Mesenchymal stem cell (in vitro differentiated cells and primary cell): ENCODE measurements at regions not wholly inside any gene's neighbourhood (a gene's known extent, or its start where the extent isn't known, plus 50 kb on each side); places are given as distances from the start of the nearest gene placed in this dataset.

Source experiments
- DNase-seq: peaks from one replicate; pipeline ENCODE4 v3.0.0-alpha.2; 2013
- H2AFZ ChIP-seq: one replicate; pipeline ENCODE4 v1.6.1; 2013; ENCODE audit warnings: low read depth, mild to moderate bottlenecking, control low read depth, inconsistent platforms, low read length, moderate library complexity
- H2AK5ac ChIP-seq: 2 replicates; pipeline ENCODE4 v1.6.1; 2013; ENCODE audit warnings: low read length, moderate library complexity, mild to moderate bottlenecking, inconsistent platforms; ENCODE audit not compliant: severe bottlenecking
- H2BK120ac ChIP-seq: one replicate; pipeline ENCODE4 v1.6.1; 2013; ENCODE audit warnings: low read depth, mild to moderate bottlenecking, inconsistent platforms, low read length, moderate library complexity
- H2BK12ac ChIP-seq, 2 experiments: one replicate each; pipeline ENCODE4 v1.6.1; 2013; ENCODE audit warnings: inconsistent platforms in 2 of 2, low read length in 2 of 2, mild to moderate bottlenecking in 2 of 2, moderate library complexity in 2 of 2, control low read depth in 1 of 2
- H2BK15ac ChIP-seq: one replicate; pipeline ENCODE4 v1.6.1; 2013; ENCODE audit warnings: mild to moderate bottlenecking, low read depth, inconsistent platforms; ENCODE audit not compliant: poor library complexity, severe bottlenecking
- H2BK5ac ChIP-seq: 2 replicates; pipeline ENCODE4 v1.6.1; 2013; ENCODE audit warnings: low read depth, mild to moderate bottlenecking, low read length, control low read depth, inconsistent platforms; ENCODE audit not compliant: poor library complexity, severe bottlenecking
- H3K14ac ChIP-seq, 2 experiments: one replicate each; pipeline ENCODE4 v1.6.1; 2013; ENCODE audit warnings: inconsistent platforms in 2 of 2, low read length in 2 of 2, control low read depth in 1 of 2, mild to moderate bottlenecking in 1 of 2, moderate library complexity in 1 of 2
- H3K18ac ChIP-seq, 2 experiments: one replicate each; pipeline ENCODE4 v1.6.1; 2013; ENCODE audit warnings: inconsistent platforms in 2 of 2, low read length in 2 of 2, control low read depth in 1 of 2, low read depth in 1 of 2, mild to moderate bottlenecking in 1 of 2
- H3K23ac ChIP-seq, 2 experiments: one replicate each; pipeline ENCODE4 v1.6.1; 2013; ENCODE audit warnings: inconsistent platforms in 2 of 2, low read length in 2 of 2, mild to moderate bottlenecking in 2 of 2, moderate library complexity in 2 of 2, control low read depth in 1 of 2
- H3K27ac ChIP-seq: 2 replicates; pipeline ENCODE4 v1.5.1; 2013; ENCODE audit warnings: mild to moderate bottlenecking, moderate library complexity, low read length, control low read depth, inconsistent platforms; ENCODE audit not compliant: poor library complexity, severe bottlenecking
- H3K27me3 ChIP-seq, 2 experiments: 2 replicates each; pipeline versions ENCODE4 v1.6.1 to v1.7.0; 2013; ENCODE audit warnings: low read length in 2 of 2, mild to moderate bottlenecking in 2 of 2, moderate library complexity in 2 of 2, control low read depth in 1 of 2, inconsistent platforms in 1 of 2; ENCODE audit not compliant: control insufficient read depth in 1 of 2, insufficient read depth in 1 of 2
- H3K36me3 ChIP-seq, 2 experiments: 2 replicates each; pipeline versions ENCODE4 v1.6.1 to v1.7.0; 2013; ENCODE audit warnings: low read length in 2 of 2, control low read depth in 1 of 2, inconsistent platforms in 1 of 2, low read depth in 1 of 2, mild to moderate bottlenecking in 1 of 2; ENCODE audit not compliant: insufficient read depth in 2 of 2, control insufficient read depth in 1 of 2
- H3K4ac ChIP-seq, 2 experiments: one replicate each; pipeline ENCODE4 v1.6.1; 2013; ENCODE audit warnings: inconsistent platforms in 2 of 2, low read length in 2 of 2, mild to moderate bottlenecking in 2 of 2, moderate library complexity in 2 of 2, control low read depth in 1 of 2, low read depth in 1 of 2
- H3K4me1 ChIP-seq: 2 replicates; pipeline ENCODE4 v1.6.1; 2013; ENCODE audit warnings: low read depth, low read length, control low read depth; ENCODE audit not compliant: control insufficient read depth, insufficient read depth
- H3K4me2 ChIP-seq: 2 replicates; pipeline ENCODE4 v1.6.1; 2013; ENCODE audit warnings: low read length, mild to moderate bottlenecking, inconsistent platforms; ENCODE audit not compliant: poor library complexity, severe bottlenecking
- H3K4me3 ChIP-seq, 2 experiments: 2 replicates each; pipeline versions ENCODE4 v1.5.1 to v1.7.0; 2013; ENCODE audit warnings: low read length in 2 of 2, mild to moderate bottlenecking in 2 of 2, control low read depth in 1 of 2, low read depth in 1 of 2; ENCODE audit not compliant: insufficient read depth in 1 of 2
- H3K79me1 ChIP-seq: replicated peaks from 2 replicates; pipeline ENCODE4 v1.6.1; 2013; ENCODE audit warnings: mild to moderate bottlenecking, control low read depth, low read length, inconsistent platforms; ENCODE audit not compliant: poor library complexity, severe bottlenecking
- H3K9ac ChIP-seq: 2 replicates; pipeline ENCODE4 v1.7.0; 2013; ENCODE audit warnings: mild to moderate bottlenecking, low read length, moderate library complexity
- H3K9me3 ChIP-seq: 2 replicates; pipeline ENCODE4 v1.7.0; 2013; ENCODE audit warnings: mild to moderate bottlenecking, low read length; ENCODE audit not compliant: control insufficient read depth
- H4K8ac ChIP-seq: one replicate; pipeline ENCODE4 v1.6.1; 2013; ENCODE audit warnings: inconsistent platforms, mild to moderate bottlenecking, low read length, moderate library complexity
- H4K91ac ChIP-seq: one replicate; pipeline ENCODE4 v1.6.1; 2013; ENCODE audit warnings: mild to moderate bottlenecking, low read length, inconsistent platforms
- WGBS: methylation state at CpG from one replicate; pipeline ENCODE4 v1.1.7; 2013; ENCODE audit warnings: mixed read lengths; 5-methylcytosine and 5-hydroxymethylcytosine counted together

DNA sequence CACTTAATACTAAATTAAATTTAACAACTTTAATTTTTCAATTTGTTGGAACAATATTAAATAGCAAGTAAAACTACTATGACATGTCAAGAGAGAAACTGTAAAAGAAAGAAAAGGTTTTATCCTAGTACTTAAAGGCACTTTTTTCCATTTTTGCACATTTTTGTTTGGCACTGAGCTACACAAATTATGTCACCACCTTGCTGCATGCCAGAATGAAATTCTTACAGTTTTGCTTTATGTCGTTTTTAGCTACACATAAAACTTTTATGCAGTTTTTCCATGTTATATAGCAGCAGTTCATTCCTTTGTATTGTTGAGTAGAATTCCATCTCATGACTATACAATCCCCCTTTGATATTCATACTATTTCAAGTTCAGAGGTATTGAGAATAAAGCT is 99.1 kb upstream of the RXFP1 start:
- Histone ChIP-seq H3K36me3 (no peaks in the 10 kb centered on the region), H2AFZ (no peak overlapping the region), H2BK15ac (no peak overlapping the region), H3K27ac (no peak overlapping the region), H3K79me1 (no peaks in the 10 kb centered on the region), H3K27me3 (no peaks in the 10 kb centered on the region), H3K9me3 (no peaks in the 10 kb centered on the region), H3K18ac (no peak overlapping the region), H3K4me1 (no peaks in the 10 kb centered on the region), H4K91ac (no peak overlapping the region), H3K4ac (no peak overlapping the region), H4K8ac (no peak overlapping the region), H3K14ac (no peak overlapping the region), H2AK5ac (no peak overlapping the region), H3K4me2 (no peak overlapping the region), H2BK12ac (no peak overlapping the region), H2BK120ac (no peak overlapping the region), H2BK5ac (no peak overlapping the region), H3K9ac (no peak overlapping the region), H3K23ac (no peak overlapping the region), H3K4me3 (no peak overlapping the region)
- WGBS: no CpG with 5 or more reads among the region's 1 CpG
- DNase-seq: no peak

DNA sequence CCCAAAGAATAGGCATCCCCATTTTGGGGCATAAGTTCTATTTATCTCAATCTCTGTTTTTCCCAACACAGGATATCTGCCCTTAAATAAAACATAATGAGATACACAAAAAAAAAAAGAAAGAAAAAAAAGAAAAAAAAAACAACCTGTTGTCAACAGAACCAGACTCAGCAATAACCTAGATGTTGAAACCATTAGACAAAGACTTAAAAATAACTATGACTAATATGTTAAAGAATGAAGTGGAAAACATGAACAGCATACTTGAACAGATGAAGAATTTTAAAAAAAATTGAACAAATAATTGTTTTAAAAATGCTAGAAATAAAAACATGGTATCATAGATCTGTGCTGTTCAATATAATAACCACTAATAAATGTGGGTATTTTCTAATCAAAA is 93.4 kb upstream of the RXFP1 start:
- H3K9ac ChIP-seq: peak overlapping the region; percentile 0
- H3K23ac ChIP-seq: no peak overlapping the region
- H3K79me1 ChIP-seq: no peaks in the 10 kb centered on the region
- H2BK15ac ChIP-seq: no peak overlapping the region
- H2AFZ ChIP-seq: no peak overlapping the region
- H2BK12ac ChIP-seq: no peak overlapping the region
- no peak overlapping the region for H2BK120ac ChIP-seq
- no peak overlapping the region for H3K14ac ChIP-seq
- H2BK5ac ChIP-seq: no peak overlapping the region
- H4K8ac ChIP-seq: no peak overlapping the region
- no peak overlapping the region for H3K27ac ChIP-seq
- no peak overlapping the region for H2AK5ac ChIP-seq
- no peak overlapping the region for H3K18ac ChIP-seq
- H3K4me2 ChIP-seq: no peak overlapping the region
- H3K36me3 ChIP-seq: no peaks in the 10 kb centered on the region
- H3K4me3 ChIP-seq: no peak overlapping the region
- H3K4ac ChIP-seq: no peak overlapping the region
- DNase-seq: no peak
- no peak overlapping the region for H4K91ac ChIP-seq
- no peaks in the 10 kb centered on the region for H3K4me1 ChIP-seq
- peaks cover 5% of the 10 kb centered on the region for H3K9me3 ChIP-seq
- H3K27me3 ChIP-seq: no peaks in the 10 kb centered on the region

DNA sequence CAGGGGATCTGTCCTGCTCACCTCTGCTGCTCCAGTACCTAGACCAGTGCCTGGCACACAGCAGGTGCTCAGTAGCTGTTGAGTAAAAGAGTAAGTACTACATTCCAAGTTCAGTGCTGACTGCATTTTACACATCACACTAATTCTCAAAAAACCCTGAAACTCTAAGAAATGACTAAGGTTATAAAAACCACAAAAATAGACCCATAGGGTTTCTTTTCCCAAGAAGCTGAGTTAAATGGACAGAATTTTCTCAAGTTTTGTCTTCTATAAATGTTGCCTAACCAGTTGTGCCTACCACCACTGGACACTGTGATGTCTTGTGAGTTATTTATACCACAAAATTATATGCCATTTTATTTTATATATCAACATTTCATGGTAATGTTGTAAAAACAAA is 78.9 kb upstream of the RXFP1 start:
- H2AK5ac ChIP-seq: no peak overlapping the region
- no peak overlapping the region for H4K91ac ChIP-seq
- peaks cover 3% of the 10 kb centered on the region for H3K9me3 ChIP-seq

DNA sequence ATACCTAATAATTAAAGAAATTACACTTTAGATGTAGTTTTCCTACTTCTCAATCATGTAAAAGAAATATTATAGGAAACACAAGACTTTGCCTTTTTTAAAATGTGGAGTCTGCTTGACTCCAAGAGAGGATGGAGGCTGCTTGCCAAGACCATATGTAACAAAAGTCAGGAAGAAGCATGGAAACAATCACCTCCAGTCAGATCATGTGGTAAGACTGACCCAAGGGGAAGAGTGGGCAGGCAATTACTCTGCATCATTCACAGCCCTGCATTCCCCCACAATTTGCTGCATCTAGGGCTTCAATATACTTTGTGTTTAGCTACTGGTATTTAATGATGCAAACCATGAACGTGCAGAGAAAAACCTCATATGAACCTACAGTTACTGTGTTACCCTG is 78.0 kb upstream of the RXFP1 start:
- Histone ChIP-seq H3K14ac (no peak overlapping the region), H3K18ac (no peak overlapping the region), H3K23ac (no peak overlapping the region), H2BK15ac (no peak overlapping the region), H4K91ac (no peak overlapping the region), H2BK12ac (no peak overlapping the region), H3K36me3 (no peaks in the 10 kb centered on the region), H3K4me2 (no peak overlapping the region), H3K9me3 (peaks cover 2% of the 10 kb centered on the region), H2BK120ac (no peak overlapping the region), H3K27ac (no peak overlapping the region), H2AK5ac (no peak overlapping the region), H3K9ac (no peak overlapping the region), H3K4me3 (no peak overlapping the region), H3K27me3 (no peaks in the 10 kb centered on the region), H3K4ac (no peak overlapping the region), H4K8ac (no peak overlapping the region), H2BK5ac (no peak overlapping the region), H2AFZ (no peak overlapping the region), H3K4me1 (no peaks in the 10 kb centered on the region), H3K79me1 (no peaks in the 10 kb centered on the region)
- 20% methylated on average over 1 of the region's 1 CpG for WGBS
- DNase-seq: no peak

More for the DNA sequence above, 78.9 kb upstream of the RXFP1 start:
- H2BK5ac ChIP-seq: no peak overlapping the region
- H2AFZ ChIP-seq: no peak overlapping the region
- no peak overlapping the region for H3K14ac ChIP-seq
- H3K27ac ChIP-seq: no peak overlapping the region
- no peaks in the 10 kb centered on the region for H3K79me1 ChIP-seq
- H3K27me3 ChIP-seq: no peaks in the 10 kb centered on the region
- no peak overlapping the region for H3K4me2 ChIP-seq
- H3K4ac ChIP-seq: no peak overlapping the region
- H2BK12ac ChIP-seq: no peak overlapping the region
- H3K36me3 ChIP-seq: no peaks in the 10 kb centered on the region
- H3K23ac ChIP-seq: no peak overlapping the region
- DNase-seq: no peak
- H4K8ac ChIP-seq: no peak overlapping the region
- peak overlapping the region; percentile 9 for H3K9ac ChIP-seq
- no peaks in the 10 kb centered on the region for H3K4me1 ChIP-seq
- no peak overlapping the region for H2BK120ac ChIP-seq
- no peak overlapping the region for H2BK15ac ChIP-seq
- no peak overlapping the region for H3K4me3 ChIP-seq
- H3K18ac ChIP-seq: no peak overlapping the region
